Stimulated activated CD4-positive, alpha-beta T cell treated with anti-CD3 and anti-CD28 coated beads, Interleukin-1b, Interleukin-23, amount 100 ng/mL, for 48 hours (primary cell): ENCODE measurements at regions not wholly inside any gene's neighbourhood (a gene's known extent, or its start where the extent isn't known, plus 50 kb on each side); places are given as distances from the start of the nearest gene placed in this dataset.

Experiments used
- DNase-seq: peaks from one replicate; pipeline ENCODE4 v3.0.0-alpha.2; 2020

DNA sequence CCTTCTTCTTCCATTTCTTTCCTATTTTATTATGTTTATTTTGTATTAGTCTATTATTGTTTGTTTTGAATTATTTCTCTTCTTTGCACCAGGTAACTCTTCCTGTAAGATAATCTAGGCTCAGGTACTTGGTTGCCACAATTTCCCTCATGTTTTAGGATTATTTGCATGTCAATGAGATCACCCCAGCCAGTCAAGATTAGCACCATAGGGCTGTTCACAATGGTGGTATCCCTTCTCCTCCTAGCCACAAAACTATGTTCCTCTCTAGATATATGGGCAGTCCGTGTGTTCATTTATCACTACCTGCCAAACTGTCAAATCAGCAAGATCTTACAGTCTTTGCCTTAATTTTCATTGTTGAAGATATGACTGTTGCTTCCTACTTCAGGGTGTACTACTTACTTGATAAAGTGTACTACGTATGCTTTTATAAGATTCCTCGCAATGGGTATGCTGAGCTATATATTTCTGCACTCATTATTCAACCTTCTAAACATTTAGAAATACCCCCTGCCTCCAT is 1536.2 kb downstream of the PLA2G4A start:
- no peak for DNase-seq

DNA sequence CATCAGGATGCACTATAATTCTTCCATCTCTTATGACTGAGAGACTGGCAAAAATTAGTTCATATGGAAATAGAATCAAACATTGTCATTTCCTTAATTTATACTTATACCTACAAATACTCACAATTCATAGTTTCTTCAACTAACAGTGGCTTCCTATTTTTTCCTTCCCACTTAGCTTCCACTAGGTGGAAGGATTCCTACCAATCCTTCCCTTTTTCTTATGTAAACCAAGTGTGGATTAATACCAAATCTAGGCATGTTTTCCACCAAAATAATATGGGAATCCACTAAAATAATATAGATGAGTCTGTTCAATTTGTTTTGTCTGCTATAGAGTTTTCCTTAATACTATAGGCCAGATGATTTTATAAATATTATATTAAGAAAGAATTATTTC is 1537.1 kb downstream of the PLA2G4A start:
- no peak for DNase-seq

DNA sequence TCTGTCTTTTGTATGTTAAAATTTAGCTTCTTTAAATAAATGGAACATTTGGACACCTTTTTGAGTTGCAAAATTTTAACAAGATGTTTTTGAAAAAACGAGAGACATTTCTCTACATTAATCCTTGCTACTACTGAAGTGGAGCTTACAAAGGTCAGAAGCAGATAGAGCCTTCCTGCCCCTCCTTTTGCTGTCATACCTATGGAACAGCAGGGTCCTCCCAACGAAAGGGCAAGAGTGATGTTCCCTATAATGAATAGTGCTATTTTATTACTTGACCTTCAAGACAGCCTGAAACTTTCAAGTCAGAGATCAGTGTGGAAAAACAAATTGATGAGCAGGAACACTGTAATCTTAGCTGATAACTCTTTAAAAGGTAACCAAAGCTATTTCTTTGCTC is 1538.9 kb downstream of the PLA2G4A start:
- DNase-seq: no peak

- no peak for DNase-seq
Observed at GRCh38 chr1:188371295-188371806, 1542.6 kb downstream of the PLA2G4A start.

GRCh38 chr1:188372821-188373220 is 1544.1 kb downstream of the PLA2G4A start:
- DNase-seq: no peak

GRCh38 chr1:188382851-188383250 is 1554.1 kb downstream of the PLA2G4A start:
- no peak for DNase-seq

GRCh38 chr1:188386161-188386560 is 1557.4 kb downstream of the PLA2G4A start:
- DNase-seq: no peak

DNA sequence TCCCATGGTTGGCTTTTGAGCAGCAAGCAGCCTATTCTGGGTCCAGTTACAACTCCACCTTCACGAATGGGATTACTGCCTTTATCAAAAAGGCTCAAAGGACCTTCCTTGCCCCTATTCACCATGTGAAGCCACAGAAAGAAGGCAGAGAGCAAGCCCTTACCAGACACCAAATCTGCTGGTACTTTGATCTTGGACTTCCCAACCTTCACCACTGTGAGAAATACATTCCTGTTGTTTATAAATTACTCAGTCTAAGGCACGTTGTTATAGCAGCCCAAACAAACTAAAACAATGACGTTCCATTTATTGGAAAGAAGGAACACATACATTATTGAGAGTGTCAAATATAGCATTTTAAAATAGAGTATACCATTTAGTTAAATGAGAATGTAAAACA is 1557.9 kb downstream of the PLA2G4A start:
- DNase-seq: no peak

GRCh38 chr1:188394677-188395076 is 1565.9 kb downstream of the PLA2G4A start:
- no peak for DNase-seq

- DNase-seq: no peak
Observed at GRCh38 chr1:188397521-188397920, 1568.8 kb downstream of the PLA2G4A start.

- DNase-seq: no peak
Observed at GRCh38 chr1:188402986-188403385, 1574.2 kb downstream of the PLA2G4A start.

DNA sequence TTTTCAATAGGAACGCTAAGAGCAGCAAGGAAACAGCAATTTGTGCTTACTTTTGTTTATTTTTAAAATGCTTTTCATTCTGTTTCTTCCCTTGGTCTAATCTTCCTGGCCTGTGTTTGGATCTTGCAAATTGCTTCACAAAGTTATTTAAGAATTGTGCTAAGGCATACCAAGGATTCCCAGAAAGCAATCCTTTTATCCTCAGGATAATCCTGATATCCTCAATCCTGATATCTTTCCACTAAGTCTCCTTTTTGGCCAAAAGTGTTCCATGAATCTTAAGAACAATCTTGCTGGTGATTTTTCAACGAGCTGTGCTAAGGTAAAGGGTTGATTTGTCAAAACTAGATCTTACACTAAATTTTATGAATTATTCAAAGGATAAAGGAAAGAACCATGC is 1577.9 kb downstream of the PLA2G4A start:
- DNase-seq: no peak

DNA sequence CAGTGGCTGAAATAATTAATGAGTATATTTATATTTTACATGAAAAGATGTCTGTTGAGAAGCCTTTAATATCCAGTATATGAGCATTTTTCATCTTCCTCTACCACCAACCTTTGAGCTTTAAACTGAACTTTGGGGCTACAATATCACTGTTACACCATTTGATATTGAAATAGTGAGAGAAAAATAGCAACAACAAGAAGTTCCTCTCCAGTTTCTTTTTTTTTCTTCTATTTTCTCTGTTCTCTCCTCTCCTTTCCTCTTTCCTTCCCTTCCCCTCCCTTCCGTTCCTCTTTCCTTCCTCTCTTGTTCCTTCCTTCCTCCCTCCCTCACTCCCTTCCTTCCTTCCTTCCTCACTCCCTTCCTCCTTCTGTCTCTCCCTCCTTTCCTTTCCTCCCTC is 1591.4 kb downstream of the PLA2G4A start:
- no peak for DNase-seq

- DNase-seq: no peak
Observed at GRCh38 chr1:188423073-188423472, 1594.3 kb downstream of the PLA2G4A start.

- no peak for DNase-seq
Observed at GRCh38 chr1:188424176-188424575, 1595.4 kb downstream of the PLA2G4A start.

DNA sequence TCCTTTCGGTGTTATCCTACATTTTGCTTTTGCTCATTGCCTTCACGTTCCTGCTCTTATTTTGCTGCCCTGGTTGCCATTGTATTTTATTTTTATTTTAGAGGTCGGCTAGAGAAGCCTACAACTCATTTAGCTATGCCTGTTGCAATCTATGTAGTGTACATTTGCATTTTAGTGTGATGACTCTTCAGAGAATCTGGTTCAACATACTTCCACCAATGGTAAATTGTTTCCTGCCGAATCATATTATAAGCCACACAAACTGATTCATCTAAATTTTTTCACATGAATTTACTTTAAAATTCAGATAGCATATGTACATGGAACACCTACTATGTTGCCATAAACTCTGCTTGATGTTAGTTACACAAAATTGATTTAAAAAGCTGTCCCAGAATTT is 1596.9 kb downstream of the PLA2G4A start:
- DNase-seq: no peak

DNA sequence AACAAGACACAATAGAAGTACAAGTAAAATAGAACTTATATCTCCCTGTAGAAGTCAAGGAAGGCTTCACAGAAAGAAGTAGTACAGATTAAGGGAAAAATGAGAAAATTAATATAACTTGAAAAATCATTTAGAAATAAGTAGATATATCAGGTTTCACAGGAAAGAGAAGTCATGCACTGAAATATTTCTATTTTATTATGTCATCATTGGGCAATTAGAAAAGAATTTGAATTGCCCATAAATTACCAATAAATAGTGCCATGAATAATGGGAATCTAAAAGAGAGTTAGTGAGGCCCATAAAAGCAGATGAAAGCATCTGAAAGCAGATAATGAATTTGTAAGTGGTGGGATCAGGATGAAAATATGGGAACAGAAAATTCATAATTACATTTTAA is 1597.8 kb downstream of the PLA2G4A start:
- no peak for DNase-seq

DNA sequence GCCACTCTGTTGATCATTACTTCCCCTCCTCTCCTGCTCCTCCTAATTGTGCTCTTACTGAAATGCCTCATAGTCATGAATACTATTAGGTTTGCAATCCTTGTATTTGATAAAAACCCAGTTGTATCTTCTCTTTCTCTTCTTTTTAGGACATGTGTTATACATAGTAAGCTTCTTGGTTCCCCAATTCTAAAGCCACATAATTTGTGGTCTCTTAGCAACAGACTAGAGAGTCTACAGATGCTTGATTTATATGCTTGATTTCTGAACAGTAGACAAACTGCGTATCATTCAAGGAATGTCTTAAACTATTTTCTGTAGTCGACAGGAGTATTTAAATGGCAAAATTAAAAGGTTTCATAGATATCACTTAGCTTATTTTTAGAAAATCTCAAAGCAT is 1598.9 kb downstream of the PLA2G4A start:
- DNase-seq: no peak

- no peak for DNase-seq
Observed at GRCh38 chr1:188429386-188429785, 1600.6 kb downstream of the PLA2G4A start.

DNA sequence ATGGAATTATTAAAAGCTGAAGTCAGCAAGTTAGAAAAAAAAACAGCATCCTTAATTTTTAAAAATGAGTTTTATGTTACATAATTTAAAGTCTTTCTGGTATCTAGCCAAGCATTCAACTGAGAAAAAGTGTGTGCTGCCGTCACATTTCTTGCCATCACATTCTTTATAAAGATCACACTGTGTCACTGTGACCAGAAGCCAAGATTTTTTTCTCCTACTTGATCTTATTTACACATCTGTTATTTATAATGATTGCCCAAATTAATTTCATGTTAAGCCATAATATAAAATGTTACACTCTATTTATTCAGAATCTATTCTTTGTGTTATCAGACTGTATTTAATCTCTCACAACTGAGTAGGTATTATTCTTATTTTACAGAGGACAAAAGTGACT is 1603.7 kb downstream of the PLA2G4A start:
- no peak for DNase-seq

- no peak for DNase-seq
Observed at GRCh38 chr1:188433425-188433824, 1604.7 kb downstream of the PLA2G4A start.

- DNase-seq: no peak
Observed at GRCh38 chr1:188444526-188444925, 1615.8 kb downstream of the PLA2G4A start.

GRCh38 chr1:188462837-188463236 is 1634.1 kb downstream of the PLA2G4A start:
- DNase-seq: no peak

DNA sequence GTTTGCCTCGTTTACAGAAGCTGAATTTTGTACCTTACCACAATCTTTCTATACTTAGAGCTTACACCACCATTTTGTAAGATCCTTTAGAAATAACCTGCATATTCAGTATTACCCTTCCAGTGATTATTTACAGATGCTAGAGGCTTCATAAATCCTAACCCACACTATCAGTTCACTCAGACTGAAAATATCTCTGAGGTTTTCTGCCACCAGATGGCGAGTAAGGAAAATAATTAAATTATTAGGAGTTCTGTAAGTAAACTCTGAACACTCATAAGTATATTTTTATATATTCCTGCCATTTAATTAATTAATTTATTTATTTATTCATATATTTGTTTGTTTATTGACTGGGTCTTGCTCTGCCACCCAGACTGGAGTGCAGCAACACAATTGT is 1635.2 kb downstream of the PLA2G4A start:
- DNase-seq: no peak

DNA sequence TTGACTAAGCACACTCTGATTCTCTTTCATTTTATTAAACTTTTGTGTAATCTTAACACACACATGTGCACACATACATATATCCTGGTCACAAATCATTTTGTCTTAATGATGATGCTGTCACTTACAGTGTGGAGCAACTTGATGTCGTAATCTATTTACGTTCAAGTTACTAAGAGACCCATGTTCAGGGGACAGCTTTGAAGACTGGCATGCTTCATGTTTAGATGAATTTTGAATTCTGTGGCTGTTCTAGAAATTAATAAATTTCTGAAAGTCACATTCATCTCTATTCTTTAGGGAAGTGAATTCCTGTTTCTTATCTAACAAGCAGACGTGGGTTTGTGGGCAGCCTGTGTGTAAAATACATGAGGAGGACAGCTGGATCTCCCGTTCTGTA is 1637.8 kb downstream of the PLA2G4A start:
- no peak for DNase-seq

GRCh38 chr1:188476606-188477005 is 1647.9 kb downstream of the PLA2G4A start:
- DNase-seq: no peak
